ENCODE measurements at regions not wholly inside any gene's neighbourhood (a gene's known extent, or its start where the extent isn't known, plus 50 kb on each side); places are given as distances from the start of the nearest gene placed in this dataset.
"Not testable (repeated sequence)": the region's sequence is repeated elsewhere in the genome, so short reads cannot be mapped to it uniquely, and the experiment has no call there.

DNA sequence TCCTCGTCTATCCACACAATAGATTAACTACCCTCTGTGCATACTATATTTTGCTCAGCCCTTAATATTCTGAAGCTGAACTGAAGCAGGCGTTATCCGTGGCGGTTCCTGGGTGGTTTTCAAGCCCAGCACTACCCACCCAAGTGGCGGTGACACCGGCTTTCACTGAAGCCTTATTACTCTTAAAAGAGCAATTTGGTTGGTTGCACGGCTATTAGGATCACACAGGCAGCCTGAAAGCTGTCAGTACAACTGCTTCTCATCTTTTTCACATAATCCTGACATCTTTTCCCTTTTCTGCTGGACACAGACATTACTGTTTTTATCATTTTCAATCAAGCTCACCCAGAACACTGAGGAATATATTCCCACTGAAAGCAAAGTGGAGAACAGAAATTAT lies 525.3 kb upstream of the ZNF717 start:
- no peak for DNase-seq (ENCODE audit: low read depth in 4 of 4, low spot score in 2 of 4)

DNA sequence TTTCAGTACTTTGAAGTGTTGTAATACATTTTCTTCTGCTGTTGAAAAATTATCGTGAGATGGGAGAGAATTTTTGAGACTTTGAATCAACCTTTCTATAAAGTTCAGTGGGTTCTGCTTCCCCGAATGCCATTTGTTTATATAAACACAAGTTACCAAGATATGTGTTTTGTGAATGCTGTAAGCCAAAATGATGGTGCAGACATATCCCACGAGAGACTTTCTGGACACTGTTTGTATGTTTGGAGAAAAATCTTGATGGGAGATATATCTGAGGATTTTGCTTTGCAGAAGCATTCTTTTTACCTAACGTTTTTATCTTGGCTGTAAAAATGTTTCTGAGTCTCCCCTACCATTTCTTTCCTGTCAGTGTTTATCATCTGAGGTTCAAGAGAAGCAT lies 526.6 kb upstream of the ZNF717 start:
- DNase-seq (ENCODE audit: low read depth in 4 of 4, low spot score in 2 of 4): no peak

DNA sequence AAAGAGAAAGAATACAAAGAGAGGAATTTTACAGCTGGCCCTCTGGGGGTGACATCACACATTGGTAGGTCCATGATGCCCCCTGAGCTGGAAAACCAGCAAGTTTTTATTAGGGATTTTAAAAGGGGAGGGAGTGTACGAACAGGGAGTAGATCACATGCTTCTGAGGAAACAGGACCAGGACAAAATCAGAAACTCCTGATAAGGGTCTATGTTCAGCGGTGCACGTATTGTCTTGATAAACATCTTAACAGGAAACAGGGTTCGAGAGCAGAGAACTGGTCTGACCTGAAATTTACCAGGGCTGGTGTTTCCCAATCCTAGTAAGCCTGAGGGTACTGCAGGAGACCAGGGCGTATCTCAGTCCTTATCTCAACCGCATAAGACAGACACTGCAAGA lies 530.6 kb upstream of the ZNF717 start:
- not testable (repeated sequence) for DNase-seq (ENCODE audit: low read depth in 4 of 4, low spot score in 2 of 4)

DNA sequence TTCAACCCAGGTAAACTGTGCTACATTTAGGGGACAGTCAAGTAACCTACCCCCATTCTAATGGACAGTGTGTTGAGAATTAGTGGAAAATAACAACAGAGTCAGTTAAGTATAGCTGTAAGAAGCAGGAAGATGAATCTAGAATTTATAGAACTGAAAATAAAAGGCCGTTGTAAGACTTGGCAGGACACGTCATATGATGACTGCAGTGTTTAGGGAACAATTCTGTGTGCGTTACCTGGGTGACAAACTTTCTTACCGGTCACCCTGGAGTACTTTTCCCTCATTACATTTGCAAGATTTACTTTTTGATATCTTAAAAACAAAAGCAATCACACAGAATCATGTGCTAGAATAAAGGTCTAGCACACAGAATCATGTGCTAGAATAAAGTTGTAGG lies 536.3 kb upstream of the ZNF717 start:
- DNase-seq (ENCODE audit: low read depth in 4 of 4, low spot score in 2 of 4): no peak

DNA sequence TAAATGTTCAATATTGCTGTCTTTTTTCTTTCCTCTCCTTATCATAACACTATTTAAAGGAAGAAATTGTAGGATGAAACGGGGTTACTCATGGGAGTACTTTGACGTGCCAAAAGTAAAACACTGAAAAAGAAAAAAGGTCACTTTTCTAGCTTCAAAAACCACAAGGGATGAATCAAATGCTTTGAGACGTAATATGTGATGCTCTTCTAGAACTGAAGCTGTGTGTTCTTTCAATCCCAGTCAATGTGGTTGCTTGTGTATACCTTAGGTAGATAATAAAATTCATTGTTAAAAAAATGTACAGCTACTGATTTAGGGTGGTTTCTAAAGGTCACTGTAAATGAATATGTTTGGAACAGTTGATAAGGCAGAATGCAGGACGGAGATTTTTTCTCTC lies 538.8 kb upstream of the ZNF717 start:
- no peak for DNase-seq (ENCODE audit: low read depth in 4 of 4, low spot score in 2 of 4)

DNA sequence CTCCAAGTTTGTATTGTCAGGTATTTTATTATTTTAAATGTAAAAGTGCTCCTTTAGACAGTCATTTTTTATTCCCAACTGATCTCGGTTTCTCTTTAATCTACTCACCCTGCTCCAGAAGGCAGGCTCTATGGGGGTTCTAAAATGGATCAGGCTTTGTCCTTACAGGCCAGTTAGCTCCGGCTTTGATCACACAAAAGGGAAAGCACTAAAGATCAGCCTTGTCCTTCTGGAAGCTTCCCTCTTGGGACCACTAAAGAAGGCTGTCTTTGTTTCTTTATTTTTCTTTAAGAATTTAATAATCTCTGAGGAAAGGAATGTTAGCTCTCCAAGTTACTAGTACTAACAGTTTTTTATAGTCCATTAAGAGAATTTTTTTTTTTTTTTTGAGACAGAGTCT lies 560.5 kb upstream of the ZNF717 start:
- DNase-seq (ENCODE audit: low read depth in 4 of 4, low spot score in 2 of 4): no peak

DNA sequence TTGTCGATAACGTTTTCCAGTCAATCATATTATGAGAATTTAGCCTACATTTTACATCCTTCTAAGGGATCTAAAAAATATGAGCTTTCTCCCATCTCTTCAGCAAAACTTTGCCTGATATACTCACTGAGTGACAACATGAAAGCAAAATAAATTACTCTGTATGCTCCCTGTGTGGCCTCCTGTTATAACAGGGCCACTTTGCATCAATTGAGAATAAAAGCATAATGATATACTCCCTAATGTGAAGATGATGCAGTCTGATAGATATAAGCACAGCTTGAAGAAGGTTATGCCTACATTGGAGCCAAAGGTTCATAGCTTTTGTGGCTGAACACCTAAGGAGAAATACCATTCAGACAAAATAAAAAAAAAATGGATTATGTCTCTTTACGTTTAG lies 561.3 kb upstream of the ZNF717 start:
- DNase-seq (ENCODE audit: low read depth in 4 of 4, low spot score in 2 of 4): no peak

DNA sequence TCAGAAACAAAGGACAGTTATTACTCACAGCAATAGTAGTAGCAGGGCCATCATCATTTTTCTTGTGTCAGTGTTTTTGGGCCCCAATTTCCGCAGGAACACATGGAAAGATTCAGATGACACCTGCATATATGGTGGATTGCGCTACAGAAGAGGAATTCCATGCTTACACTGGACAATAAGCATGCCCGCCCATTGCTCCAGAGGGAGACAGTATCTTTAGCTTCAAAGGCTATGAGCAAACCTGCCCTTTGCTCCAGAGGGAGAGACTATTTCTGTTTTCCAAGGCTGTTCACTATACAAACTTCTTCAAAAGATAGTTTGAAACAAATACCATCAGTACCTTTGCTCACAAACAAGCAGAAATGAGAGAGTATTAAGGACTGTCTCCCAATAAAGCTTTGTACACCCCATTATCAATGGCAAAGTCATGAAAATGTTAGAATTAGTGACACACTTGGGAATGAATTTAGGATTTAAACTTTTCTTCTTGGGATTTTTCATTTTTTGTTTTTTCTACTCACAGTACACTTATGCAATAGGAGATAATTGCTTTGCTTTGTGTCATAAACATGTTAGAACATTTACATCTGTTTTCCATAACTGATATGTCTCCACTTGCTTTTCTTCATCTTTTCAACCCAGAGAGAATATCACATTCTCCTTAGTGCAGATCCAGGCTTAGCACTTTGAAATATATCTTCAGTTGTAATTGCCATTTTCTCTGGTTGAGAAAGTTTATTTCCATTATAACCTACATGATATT lies 564.5 kb upstream of the ZNF717 start:
- no peak for DNase-seq (ENCODE audit: low read depth in 4 of 4, low spot score in 2 of 4)

DNA sequence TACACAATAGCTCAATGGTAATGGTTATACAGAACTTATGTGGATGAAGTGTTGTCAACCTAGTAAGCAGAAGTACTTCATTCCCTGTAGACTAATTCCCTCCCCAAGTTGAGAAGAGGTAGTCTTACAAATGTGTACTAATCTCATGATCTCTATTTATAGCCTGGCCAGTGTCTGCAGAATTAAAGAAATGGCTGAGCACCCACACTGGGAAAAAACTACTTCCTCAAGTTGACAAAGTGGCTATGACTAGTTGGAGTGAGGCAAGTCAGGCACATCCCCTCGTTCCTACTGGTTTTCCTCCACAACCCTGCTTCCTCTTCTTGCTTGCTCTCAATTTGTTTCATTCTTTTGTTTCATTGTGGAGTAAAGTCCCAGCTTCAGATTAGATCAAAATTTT lies 566.7 kb upstream of the ZNF717 start:
- DNase-seq (ENCODE audit: low read depth in 4 of 4, low spot score in 2 of 4): no peak

DNA sequence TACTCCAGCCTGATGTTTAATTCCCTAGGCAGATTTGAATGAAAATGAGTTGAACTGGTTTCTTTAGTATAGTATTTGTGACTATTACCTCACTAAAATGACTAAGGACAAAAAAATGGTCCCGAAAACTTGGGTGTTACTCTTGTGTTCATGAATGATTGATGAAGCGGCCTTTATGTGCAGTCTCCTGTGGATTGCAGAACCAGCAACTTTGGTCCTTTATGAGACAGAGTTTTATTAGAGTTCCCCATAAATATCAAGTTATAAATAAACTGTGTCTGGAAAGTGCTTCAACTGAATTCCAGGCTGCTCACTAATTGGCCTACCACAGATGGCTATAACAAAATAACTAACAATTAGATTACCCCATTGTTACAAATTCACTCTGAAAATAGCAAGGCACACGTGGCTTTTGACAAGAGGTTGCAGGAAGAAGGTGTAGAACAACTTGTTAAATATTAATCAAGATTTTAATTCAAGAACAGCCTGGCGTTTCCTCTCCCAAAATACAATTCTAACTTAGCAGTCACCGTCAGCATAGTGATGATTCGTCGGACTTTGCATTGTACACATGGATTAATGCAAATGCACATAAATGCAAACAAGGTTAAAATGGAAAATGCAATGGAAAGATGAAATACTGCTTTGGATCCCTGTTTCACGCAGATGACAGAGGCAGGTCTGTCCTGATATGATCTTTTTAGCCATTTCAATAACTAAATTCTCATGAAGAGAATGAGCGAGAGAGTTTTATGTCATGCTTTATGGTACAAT lies 567.3 kb upstream of the ZNF717 start:
- DNase-seq (ENCODE audit: low read depth in 4 of 4, low spot score in 2 of 4): no peak

DNA sequence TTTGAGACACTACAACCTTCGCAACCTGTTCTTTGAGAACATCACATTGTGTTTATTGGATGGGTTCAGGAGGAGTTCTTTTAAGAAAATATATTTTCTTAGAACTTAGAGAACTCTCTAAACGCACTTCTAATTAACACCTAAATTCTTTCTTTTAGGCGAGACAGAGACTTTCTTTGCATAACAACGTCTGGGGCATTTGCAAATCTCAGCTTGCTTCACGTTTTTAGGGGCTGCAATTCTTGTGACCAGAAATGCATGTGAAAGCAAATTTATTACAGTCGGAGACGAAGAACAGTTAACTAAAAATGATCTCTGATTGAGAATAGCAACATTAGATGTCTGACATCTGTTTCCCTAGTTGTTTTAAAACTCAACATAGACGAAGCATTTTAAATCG lies 568.3 kb upstream of the ZNF717 start:
- DNase-seq (ENCODE audit: low read depth in 4 of 4, low spot score in 2 of 4): no peak

DNA sequence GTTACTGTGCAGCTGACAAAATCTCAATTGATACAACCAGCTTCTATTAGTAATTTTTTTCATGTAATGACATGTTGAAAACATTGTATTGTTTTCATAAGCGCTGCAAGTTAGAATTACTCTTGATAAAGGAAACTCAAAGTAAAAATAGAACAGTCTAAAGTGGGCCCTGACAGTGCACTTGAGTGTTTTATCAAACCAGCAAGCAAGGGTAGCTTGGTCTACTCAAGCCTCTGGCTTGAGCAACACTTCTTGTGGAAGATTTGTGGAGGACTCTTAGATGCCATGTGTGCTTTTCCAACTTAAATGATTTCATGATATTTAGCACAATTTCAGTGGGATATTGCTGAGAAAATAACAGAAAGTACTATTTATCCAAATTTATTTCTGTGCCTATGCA lies 575.7 kb upstream of the ZNF717 start:
- DNase-seq (ENCODE audit: low read depth in 4 of 4, low spot score in 2 of 4): no peak

DNA sequence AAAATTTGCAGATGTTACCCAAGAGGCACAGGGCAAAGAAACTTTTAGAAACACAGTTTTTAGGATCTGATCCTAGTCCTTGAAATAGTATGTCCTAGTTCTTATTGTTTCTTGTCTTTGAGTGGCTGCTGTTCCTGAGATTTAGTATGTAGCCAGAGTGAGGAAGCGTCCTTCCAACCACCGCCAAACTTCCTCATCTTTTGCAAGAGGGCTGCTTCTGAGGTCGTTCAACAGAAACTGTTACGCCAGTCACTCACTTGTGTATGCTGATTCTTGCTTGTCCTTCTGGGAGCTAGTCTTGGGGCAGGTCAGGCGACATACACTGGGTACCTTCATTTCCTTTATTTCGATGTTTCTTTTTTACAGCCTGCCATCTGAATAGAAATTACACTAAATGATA lies 577.3 kb upstream of the ZNF717 start:
- DNase-seq (ENCODE audit: low read depth in 4 of 4, low spot score in 2 of 4): no peak

DNA sequence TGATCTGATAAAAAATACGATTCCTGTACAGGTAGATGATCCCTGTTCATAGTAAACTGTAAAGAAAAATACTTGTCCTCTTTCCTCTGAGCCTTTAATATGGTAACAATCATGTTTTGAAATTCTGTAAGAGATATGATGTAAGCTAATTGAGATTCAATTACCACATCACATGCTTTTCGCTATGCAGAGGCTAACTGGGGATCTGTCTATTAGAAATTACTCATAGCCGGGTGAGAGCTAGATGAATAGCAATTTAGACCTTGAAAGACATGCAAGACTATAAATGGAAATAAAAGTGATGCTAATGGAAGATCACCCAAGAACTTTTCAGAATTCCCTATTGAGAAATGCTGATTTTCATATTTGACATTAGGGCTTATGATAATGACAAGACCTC lies 579.9 kb upstream of the ZNF717 start:
- no peak for DNase-seq (ENCODE audit: low read depth in 4 of 4, low spot score in 2 of 4)

DNA sequence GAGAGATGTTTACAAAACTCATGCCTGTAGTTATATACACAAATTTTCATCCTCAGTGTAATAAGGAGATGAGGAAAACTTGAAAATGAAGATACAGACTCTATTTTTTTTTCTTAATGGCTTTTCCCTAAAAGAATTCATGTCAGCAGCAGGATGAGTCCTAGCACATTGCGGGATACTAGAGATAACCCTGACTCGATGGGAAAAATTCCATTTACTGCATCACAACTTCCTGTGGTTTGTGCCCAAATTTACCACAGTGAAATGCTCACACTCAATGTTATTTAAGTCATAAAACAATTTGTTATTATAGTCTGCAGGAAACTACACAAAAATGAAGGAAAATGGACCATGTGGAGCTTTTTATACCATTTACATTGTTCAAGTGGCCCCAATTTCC lies 581.9 kb upstream of the ZNF717 start:
- no peak for DNase-seq (ENCODE audit: low read depth in 4 of 4, low spot score in 2 of 4)

DNA sequence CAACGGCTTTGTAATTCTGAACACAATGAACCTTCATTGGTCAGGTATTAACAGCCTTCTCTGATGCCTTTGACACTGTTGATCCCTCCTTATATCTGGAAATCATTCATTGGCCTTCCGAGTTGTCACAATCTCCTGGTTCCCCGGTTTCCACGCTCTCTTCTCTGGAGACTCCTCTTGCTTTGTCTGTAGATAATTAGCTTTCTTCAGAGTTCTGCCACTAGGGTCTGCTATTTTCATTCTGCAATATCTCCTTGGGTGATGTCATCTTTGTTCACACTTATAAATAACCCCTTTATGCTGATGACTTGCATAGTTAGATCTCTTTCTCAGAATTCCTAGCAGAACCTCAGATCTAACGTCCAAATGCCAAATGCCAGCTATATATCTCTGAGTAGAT lies 583.8 kb upstream of the ZNF717 start:
- no peak for DNase-seq (ENCODE audit: low read depth in 4 of 4, low spot score in 2 of 4)

DNA sequence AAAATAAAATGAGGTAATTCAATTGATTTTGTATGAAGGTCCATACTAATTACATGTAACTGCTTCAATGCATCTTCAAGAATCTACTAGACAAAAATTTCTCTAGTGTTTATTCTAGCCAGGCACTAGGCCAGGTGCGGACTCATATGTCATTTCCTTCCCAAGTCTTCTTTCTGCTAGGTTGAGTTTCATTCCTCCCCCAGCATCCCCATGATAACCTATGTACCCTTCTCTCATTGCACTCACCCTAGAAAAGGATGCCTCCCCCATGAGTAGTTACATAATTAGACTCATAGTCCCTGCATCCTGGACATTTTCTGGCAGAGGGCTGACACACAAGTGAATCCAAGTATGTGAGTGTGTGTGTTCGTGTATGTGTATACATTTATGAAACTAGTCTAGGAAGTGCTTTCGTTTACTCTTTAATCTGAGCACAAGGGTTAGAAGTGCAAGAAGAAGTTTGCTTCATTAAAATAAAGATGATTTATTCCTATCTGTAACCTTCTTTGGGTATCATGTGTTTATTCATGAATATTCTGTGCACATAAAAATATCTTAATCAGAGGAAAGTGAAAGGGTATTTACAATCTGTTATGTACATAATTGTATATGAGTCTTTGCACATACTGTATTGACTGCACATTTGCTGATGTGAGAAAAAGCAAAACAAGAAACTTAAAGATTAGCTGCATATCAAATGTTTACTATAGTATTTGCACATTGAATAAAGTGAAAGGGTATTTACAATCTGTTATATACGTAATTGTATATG lies 585.6 kb upstream of the ZNF717 start:
- no peak for DNase-seq (ENCODE audit: low read depth in 4 of 4, low spot score in 2 of 4)

DNA sequence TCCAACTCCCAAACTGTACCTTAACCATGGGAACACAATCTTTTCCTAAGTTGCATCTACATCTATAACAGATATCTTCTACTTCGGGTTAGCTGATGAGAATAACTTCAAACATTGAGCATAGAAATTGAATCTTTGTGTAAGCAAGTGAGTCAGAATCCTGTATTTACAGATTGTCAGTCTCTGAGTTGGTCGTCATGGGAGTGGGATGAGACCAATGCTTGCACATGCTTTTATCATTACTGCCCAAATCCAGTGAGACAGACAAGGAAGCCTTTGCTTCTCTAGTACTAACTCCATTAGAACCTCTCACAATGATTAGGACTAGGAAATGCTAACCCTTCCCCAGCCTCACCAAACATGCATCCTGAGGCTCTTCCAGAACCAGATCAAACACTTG lies 587.1 kb upstream of the ZNF717 start:
- DNase-seq (ENCODE audit: low read depth in 4 of 4, low spot score in 2 of 4): no peak

DNA sequence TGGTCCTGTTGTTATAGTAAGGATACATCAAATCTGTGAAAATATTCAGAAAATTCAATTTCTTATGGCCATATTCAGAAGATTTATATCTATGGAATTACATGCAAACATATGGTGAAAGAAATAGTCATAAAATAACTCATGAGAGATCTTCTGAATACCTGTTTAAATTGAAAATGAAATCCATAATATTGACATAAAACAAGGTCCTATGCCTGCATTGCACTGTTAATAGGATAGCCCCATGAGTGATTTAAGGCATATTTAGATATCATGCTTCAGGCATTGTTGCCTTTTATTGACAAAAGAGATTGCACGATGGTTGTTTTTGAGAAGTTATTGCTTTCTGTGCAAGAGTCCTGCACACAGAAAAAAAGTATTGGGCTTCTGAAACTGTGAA lies 591.7 kb upstream of the ZNF717 start:
- DNase-seq (ENCODE audit: low read depth in 4 of 4, low spot score in 2 of 4): no peak

DNA sequence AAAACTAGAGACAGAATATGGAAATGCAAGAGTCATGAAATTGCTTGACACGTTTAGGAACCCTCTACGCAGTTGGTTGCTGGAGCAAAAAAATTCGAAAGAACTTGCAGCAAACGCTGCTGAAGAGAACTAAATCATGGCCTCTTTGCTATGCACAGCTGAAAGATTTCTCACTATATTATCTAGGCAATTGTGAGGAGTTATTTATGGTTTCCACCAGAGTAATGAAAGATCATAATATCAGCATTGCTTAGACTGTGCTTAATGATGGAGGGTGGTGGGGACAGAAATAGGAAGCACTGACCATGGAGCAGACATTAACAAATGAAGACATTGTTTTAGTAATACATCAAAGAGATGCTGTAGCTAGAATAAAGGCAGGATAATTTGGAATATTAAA lies 593.4 kb upstream of the ZNF717 start:
- DNase-seq (ENCODE audit: low read depth in 4 of 4, low spot score in 2 of 4): no peak

DNA sequence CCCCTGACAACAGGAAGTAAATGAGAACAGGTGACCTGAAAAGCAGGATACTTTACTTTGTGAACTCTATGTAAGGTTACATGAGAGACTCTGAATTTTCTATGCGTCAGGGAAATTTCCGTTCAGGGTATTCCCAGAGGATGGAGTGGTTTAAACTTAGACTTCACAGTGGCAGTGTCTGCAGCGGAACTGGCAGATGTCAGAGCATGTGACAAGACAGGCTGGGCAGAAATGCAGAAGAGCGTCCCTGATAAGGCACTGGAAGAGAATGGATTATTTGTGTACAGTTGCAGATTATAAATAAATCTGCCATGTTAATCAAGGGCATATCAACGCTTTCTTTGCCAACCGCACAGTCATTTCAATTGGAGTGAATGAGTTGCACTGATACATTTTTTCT lies 598.4 kb upstream of the ZNF717 start:
- DNase-seq (ENCODE audit: low read depth in 4 of 4, low spot score in 2 of 4): no peak

DNA sequence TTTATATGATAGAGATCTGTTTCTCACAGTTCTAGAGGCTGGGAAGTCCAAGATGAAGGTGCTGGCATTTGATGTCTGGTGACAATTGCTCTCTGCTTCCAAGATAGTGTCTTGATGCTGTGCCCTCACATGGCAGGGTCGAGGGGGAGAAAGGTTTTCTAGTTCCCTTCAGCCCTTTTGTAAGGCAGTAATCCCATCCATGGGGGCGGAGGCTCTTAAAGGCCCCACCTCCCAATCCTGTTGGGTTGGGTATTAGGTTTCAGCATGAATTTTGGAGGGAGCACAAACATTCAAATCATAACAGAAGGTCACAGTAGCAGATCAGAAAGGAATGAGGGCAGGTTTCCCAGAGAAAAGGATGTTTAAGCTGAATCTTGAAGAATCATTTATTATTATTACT lies 601.7 kb upstream of the ZNF717 start:
- no peak for DNase-seq (ENCODE audit: low read depth in 4 of 4, low spot score in 2 of 4)

Measured in left renal cortex interstitium (tissue), 4 donors.